ENCODE measurements at regions not wholly inside any gene's neighbourhood (a gene's known extent, or its start where the extent isn't known, plus 50 kb on each side); places are given as distances from the start of the nearest gene placed in this dataset.
"Not testable (repeated sequence)": the region's sequence is repeated elsewhere in the genome, so short reads cannot be mapped to it uniquely, and the experiment has no call there.

DNA sequence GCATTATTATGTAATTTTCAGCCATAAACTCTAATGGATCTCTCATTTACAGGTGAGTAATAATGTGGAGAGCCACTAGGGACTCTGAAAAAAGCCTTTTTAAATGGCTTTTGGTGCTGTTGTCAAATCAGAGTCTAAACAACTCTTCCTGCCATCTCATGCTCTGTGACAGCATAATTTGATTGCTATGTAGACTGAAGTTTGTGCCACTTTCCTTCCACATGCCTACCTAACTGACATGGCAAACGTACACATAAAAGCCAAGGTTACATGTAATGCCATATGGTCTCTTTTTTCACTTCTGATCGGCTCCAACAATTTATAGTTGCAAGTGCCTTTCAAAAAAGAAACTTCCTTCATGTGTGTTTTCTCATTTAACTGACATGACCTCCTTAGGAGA lies 94.3 kb downstream of the SH2D1A start:
- no peak for DNase-seq (ENCODE audit: low read depth in 1 of 2, low spot score in 1 of 2)
- H3K27ac ChIP-seq (replicated peaks): no peak overlapping the region
- H3K27me3 ChIP-seq (ENCODE audit: insufficient read depth, poor library complexity, severe bottlenecking): no peaks in the 10 kb centered on the region
- no peak overlapping the region for H3K4me3 ChIP-seq (replicated peaks; ENCODE audit: insufficient read depth, low read length)
- TF ChIP-seq POLR2AphosphoS5 (IDR thresholded peaks at IDR 0.05; ENCODE audit: low read depth) (no peak), GABPA (IDR thresholded peaks at IDR 0.05; ENCODE audit: low read depth) (no peak), SPI1 (IDR thresholded peaks at IDR 0.05; ENCODE audit: borderline replicate concordance, low read depth) (no peak)
- TF ChIP-seq, protein P1, sequence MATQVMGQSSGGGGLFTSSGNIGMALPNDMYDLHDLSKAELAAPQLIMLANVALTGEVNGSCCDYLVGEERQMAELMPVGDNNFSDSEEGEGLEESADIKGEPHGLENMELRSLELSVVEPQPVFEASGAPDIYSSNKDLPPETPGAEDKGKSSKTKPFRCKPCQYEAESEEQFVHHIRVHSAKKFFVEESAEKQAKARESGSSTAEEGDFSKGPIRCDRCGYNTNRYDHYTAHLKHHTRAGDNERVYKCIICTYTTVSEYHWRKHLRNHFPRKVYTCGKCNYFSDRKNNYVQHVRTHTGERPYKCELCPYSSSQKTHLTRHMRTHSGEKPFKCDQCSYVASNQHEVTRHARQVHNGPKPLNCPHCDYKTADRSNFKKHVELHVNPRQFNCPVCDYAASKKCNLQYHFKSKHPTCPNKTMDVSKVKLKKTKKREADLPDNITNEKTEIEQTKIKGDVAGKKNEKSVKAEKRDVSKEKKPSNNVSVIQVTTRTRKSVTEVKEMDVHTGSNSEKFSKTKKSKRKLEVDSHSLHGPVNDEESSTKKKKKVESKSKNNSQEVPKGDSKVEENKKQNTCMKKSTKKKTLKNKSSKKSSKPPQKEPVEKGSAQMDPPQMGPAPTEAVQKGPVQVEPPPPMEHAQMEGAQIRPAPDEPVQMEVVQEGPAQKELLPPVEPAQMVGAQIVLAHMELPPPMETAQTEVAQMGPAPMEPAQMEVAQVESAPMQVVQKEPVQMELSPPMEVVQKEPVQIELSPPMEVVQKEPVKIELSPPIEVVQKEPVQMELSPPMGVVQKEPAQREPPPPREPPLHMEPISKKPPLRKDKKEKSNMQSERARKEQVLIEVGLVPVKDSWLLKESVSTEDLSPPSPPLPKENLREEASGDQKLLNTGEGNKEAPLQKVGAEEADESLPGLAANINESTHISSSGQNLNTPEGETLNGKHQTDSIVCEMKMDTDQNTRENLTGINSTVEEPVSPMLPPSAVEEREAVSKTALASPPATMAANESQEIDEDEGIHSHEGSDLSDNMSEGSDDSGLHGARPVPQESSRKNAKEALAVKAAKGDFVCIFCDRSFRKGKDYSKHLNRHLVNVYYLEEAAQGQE (IDR thresholded peaks at IDR 0.05; ENCODE audit: insufficient replicate concordance, low read depth): no peak

DNA sequence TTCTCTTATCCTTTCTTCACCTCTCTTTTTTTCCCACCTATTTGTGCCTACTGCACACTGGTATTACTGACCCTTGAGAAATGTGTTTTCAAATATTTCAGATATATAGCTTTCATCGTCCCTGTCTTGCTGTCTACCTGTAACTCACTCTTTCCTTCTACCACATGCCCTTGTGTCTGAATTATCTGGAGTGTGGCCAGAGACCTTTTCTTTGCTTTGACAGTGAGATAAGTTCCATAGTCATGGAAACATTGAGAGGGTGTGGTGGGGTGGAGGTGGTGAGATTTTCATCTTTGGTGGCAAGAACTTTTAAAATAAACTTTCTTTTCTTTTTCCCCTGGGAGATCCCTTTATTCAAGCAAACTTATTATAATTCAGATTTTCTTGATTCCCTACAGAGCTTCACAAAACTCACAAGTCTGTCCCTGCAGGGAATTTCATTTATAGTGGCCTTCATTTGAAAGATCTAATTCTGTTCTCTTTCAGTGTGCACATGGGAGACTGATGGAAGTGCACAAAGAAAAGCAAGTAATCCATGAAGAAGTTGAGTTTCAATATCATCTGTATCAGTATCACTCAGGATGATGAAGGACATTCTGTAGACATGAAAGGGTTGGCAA lies 95.7 kb downstream of the SH2D1A start:
- TF ChIP-seq, protein P2, sequence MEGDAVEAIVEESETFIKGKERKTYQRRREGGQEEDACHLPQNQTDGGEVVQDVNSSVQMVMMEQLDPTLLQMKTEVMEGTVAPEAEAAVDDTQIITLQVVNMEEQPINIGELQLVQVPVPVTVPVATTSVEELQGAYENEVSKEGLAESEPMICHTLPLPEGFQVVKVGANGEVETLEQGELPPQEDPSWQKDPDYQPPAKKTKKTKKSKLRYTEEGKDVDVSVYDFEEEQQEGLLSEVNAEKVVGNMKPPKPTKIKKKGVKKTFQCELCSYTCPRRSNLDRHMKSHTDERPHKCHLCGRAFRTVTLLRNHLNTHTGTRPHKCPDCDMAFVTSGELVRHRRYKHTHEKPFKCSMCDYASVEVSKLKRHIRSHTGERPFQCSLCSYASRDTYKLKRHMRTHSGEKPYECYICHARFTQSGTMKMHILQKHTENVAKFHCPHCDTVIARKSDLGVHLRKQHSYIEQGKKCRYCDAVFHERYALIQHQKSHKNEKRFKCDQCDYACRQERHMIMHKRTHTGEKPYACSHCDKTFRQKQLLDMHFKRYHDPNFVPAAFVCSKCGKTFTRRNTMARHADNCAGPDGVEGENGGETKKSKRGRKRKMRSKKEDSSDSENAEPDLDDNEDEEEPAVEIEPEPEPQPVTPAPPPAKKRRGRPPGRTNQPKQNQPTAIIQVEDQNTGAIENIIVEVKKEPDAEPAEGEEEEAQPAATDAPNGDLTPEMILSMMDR (IDR thresholded peaks at IDR 0.05; ENCODE audit: insufficient read depth, low read length): no peak
- Histone ChIP-seq H3K27ac (replicated peaks) (no peak overlapping the region), H3K27me3 (ENCODE audit: insufficient read depth, poor library complexity, severe bottlenecking) (no peaks in the 10 kb centered on the region), H3K4me3 (replicated peaks; ENCODE audit: insufficient read depth, low read length) (no peak overlapping the region)
- no peak for DNase-seq (ENCODE audit: low read depth in 1 of 2, low spot score in 1 of 2)

DNA sequence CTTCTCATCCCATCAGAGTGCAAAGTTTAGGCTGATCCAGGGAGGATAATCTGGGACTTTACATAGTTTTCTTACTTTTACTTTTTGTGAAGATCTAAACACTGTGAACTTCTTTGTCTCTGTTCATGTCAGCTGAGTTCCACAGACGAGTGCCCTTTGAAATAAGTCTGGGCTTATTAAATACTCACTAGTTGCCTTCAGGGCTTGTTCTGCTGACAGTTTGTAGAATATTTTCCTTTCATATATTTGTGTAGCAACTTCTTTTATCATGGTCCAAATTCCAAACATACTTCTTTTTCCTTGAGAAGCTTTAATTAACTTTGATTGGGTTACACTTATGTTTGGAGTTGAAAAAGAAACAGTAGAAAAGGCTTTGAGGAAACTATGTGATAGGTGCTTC lies 109.6 kb downstream of the SH2D1A start:
- no peak overlapping the region for H3K27ac ChIP-seq (replicated peaks)
- H3K27me3 ChIP-seq (ENCODE audit: insufficient read depth, poor library complexity, severe bottlenecking): no peaks in the 10 kb centered on the region
- H3K4me3 ChIP-seq (replicated peaks; ENCODE audit: insufficient read depth, low read length): no peak overlapping the region
- TF ChIP-seq, protein P2 (IDR thresholded peaks at IDR 0.05; ENCODE audit: insufficient read depth, low read length): no peak
- TF ChIP-seq GABPA (IDR thresholded peaks at IDR 0.05; ENCODE audit: low read depth): no peak
- TF ChIP-seq, protein P1 (IDR thresholded peaks at IDR 0.05; ENCODE audit: insufficient replicate concordance, low read depth): no peak
- TF ChIP-seq POLR2AphosphoS5 (IDR thresholded peaks at IDR 0.05; ENCODE audit: low read depth): no peak
- no peak for TF ChIP-seq SPI1 (IDR thresholded peaks at IDR 0.05; ENCODE audit: borderline replicate concordance, low read depth)
- no peak for DNase-seq (ENCODE audit: low read depth in 1 of 2, low spot score in 1 of 2)

DNA sequence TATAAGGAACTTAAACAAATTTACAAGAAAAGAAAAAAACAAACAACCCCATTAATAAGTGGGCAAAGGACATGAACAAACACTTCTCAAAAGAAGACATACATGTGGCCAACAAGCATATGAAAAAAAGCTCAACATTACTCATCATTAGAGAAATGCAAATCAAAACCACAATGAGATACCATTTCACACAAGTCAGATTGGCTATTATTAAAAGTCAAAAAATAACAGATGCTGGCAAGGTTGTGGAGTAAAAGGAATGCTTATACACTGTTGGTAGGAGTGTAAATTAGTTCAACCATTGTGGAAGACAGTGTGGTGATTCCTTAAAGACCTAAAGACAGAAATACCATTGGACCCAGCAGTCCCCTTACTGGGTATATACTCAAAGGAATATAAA lies 113.5 kb downstream of the SH2D1A start:
- not testable (repeated sequence) for H3K27ac ChIP-seq (replicated peaks); H3K27me3 ChIP-seq (ENCODE audit: insufficient read depth, poor library complexity, severe bottlenecking); H3K4me3 ChIP-seq (replicated peaks; ENCODE audit: insufficient read depth, low read length); DNase-seq (ENCODE audit: low read depth in 1 of 2, low spot score in 1 of 2)

DNA sequence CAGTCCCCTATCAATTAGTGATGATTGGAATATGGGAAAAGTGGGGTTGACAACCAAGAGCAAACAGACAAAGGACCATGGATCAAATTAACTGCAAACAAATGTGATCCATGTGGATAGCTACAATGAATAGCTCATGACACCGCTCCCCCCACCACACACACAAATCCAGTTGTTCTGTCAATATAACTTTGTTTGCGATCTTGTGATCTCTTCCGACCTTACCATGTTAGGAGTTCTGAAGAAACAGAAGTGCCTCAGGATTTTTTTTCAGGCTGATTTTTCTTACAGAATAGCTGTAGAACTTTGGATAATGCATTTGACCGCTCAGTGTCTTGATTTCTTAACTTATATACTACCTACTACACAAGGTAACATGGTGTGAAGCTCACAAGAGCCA lies 116.6 kb downstream of the SH2D1A start:
- no peak for DNase-seq (ENCODE audit: low read depth in 1 of 2, low spot score in 1 of 2)
- Histone ChIP-seq H3K4me3 (replicated peaks; ENCODE audit: insufficient read depth, low read length) (no peak overlapping the region), H3K27ac (replicated peaks) (no peak overlapping the region), H3K27me3 (ENCODE audit: insufficient read depth, poor library complexity, severe bottlenecking) (no peaks in the 10 kb centered on the region)
- TF ChIP-seq, protein P2 (IDR thresholded peaks at IDR 0.05; ENCODE audit: insufficient read depth, low read length): no peak
- no peak for TF ChIP-seq SPI1 (IDR thresholded peaks at IDR 0.05; ENCODE audit: borderline replicate concordance, low read depth)
- TF ChIP-seq GABPA (IDR thresholded peaks at IDR 0.05; ENCODE audit: low read depth): no peak
- TF ChIP-seq, protein P1 (IDR thresholded peaks at IDR 0.05; ENCODE audit: insufficient replicate concordance, low read depth): no peak
- no peak for TF ChIP-seq POLR2AphosphoS5 (IDR thresholded peaks at IDR 0.05; ENCODE audit: low read depth)

Data from HL-60 (cell line).